ENCODE measurements at regions not wholly inside any gene's neighbourhood (a gene's known extent, or its start where the extent isn't known, plus 50 kb on each side); places are given as distances from the start of the nearest gene placed in this dataset.

- Histone ChIP-seq H3K27ac (ENCODE audit: low read length) (no peak overlapping the region), H3K27me3 (replicated peaks in 1 of 2; ENCODE audit: control insufficient read depth in 2 of 2, extremely low read depth in 1 of 2, insufficient read depth in 2 of 2, low read length in 1 of 2) (peaks cover 0 to 16% of the 10 kb centered on the region in 2 experiments), H3K4me3 (ENCODE audit: control insufficient read depth in 1 of 2, extremely low read depth in 1 of 2, low read length in 1 of 2) (no peak overlapping the region), H3K4me1 (ENCODE audit: control insufficient read depth in 1 of 2, extremely low read depth in 1 of 2, insufficient read depth in 2 of 2, low read length in 2 of 2) (no peaks in the 10 kb centered on the region), H3K9me3 (no peaks in the 10 kb centered on the region), H3K36me3 (ENCODE audit: control insufficient read depth in 2 of 2, extremely low read depth in 1 of 2, insufficient read depth in 1 of 2, low read length in 1 of 2) (no peaks in the 10 kb centered on the region)
- ChIA-PET POLR2A (no interaction called here), CTCF (no interaction called here)
- no peak overlapping the region for H3K27ac Mint-ChIP-seq
- WGBS (ENCODE audit: insufficient coverage) = 90% methylated on average over 4 of the region's 8 CpGs
- H3K4me1 Mint-ChIP-seq = no peaks in the 10 kb centered on the region
- peaks cover 25 to 26% of the 10 kb centered on the region in 2 donors for H3K27me3 Mint-ChIP-seq
- H3K9me3 Mint-ChIP-seq = no peaks in the 10 kb centered on the region
- DNase-seq (no peak), ATAC-seq (replicated peaks in 1 of 4) (no peak)
- no peaks in the 10 kb centered on the region for H3K36me3 Mint-ChIP-seq
- no peak overlapping the region for H3K4me3 Mint-ChIP-seq
Measured at GRCh38 chr11:130813196-130813595, 103.1 kb downstream of the SNX19 start.

GRCh38 chr11:130813638-130814037 lies 102.6 kb downstream of the SNX19 start:
- no peak for DNase-seq
- Mint-ChIP-seq H3K4me1 (no peaks in the 10 kb centered on the region), H3K36me3 (no peaks in the 10 kb centered on the region), H3K27me3 (peaks cover 25 to 26% of the 10 kb centered on the region in 2 donors), H3K27ac (no peak overlapping the region), H3K4me3 (no peak overlapping the region), H3K9me3 (no peaks in the 10 kb centered on the region)
- Histone ChIP-seq H3K4me1 (ENCODE audit: control insufficient read depth in 1 of 2, extremely low read depth in 1 of 2, insufficient read depth in 2 of 2, low read length in 2 of 2) (no peaks in the 10 kb centered on the region), H3K4me3 (ENCODE audit: control insufficient read depth in 1 of 2, extremely low read depth in 1 of 2, low read length in 1 of 2) (no peak overlapping the region), H3K27ac (ENCODE audit: low read length) (no peak overlapping the region), H3K36me3 (ENCODE audit: control insufficient read depth in 2 of 2, extremely low read depth in 1 of 2, insufficient read depth in 1 of 2, low read length in 1 of 2) (no peaks in the 10 kb centered on the region), H3K9me3 (no peaks in the 10 kb centered on the region), H3K27me3 (replicated peaks in 1 of 2; ENCODE audit: control insufficient read depth in 2 of 2, extremely low read depth in 1 of 2, insufficient read depth in 2 of 2, low read length in 1 of 2) (peaks cover 0 to 16% of the 10 kb centered on the region in 2 experiments)
- no peak for ATAC-seq (replicated peaks in 1 of 4)
- WGBS (ENCODE audit: insufficient coverage) = 33% methylated on average over 2 of the region's 3 CpGs
- CTCF ChIA-PET = no interaction called here
- POLR2A ChIA-PET = no interaction called here

GRCh38 chr11:130814440-130815096 lies 101.7 kb downstream of the SNX19 start:
- Histone ChIP-seq H3K9me3 (no peaks in the 10 kb centered on the region), H3K27me3 (replicated peaks in 1 of 2; ENCODE audit: control insufficient read depth in 2 of 2, extremely low read depth in 1 of 2, insufficient read depth in 2 of 2, low read length in 1 of 2) (peaks cover 0 to 16% of the 10 kb centered on the region in 2 experiments), H3K4me3 (ENCODE audit: control insufficient read depth in 1 of 2, extremely low read depth in 1 of 2, low read length in 1 of 2) (no peak overlapping the region), H3K4me1 (ENCODE audit: control insufficient read depth in 1 of 2, extremely low read depth in 1 of 2, insufficient read depth in 2 of 2, low read length in 2 of 2) (no peaks in the 10 kb centered on the region), H3K27ac (ENCODE audit: low read length) (no peak overlapping the region), H3K36me3 (ENCODE audit: control insufficient read depth in 2 of 2, extremely low read depth in 1 of 2, insufficient read depth in 1 of 2, low read length in 1 of 2) (no peaks in the 10 kb centered on the region)
- Mint-ChIP-seq H3K27ac (no peak overlapping the region), H3K4me1 (no peaks in the 10 kb centered on the region), H3K27me3 (peaks cover 25 to 30% of the 10 kb centered on the region in 2 donors), H3K9me3 (no peaks in the 10 kb centered on the region), H3K36me3 (no peaks in the 10 kb centered on the region), H3K4me3 (no peak overlapping the region)
- CTCF ChIA-PET = no interaction called here
- POLR2A ChIA-PET = no interaction called here
- no peak for ATAC-seq (replicated peaks in 1 of 4)
- 90% methylated on average over 1 of the region's 4 CpGs for WGBS (ENCODE audit: insufficient coverage)
- DNase-seq = no peak

- no peaks in the 10 kb centered on the region for H3K4me1 Mint-ChIP-seq
- ChIA-PET POLR2A (no interaction called here), CTCF (no interaction called here)
- H3K4me3 Mint-ChIP-seq = no peak overlapping the region
- Histone ChIP-seq H3K4me1 (ENCODE audit: control insufficient read depth in 1 of 2, extremely low read depth in 1 of 2, insufficient read depth in 2 of 2, low read length in 2 of 2) (no peaks in the 10 kb centered on the region), H3K4me3 (ENCODE audit: control insufficient read depth in 1 of 2, extremely low read depth in 1 of 2, low read length in 1 of 2) (no peak overlapping the region), H3K9me3 (no peaks in the 10 kb centered on the region), H3K27me3 (replicated peaks in 1 of 2; ENCODE audit: control insufficient read depth in 2 of 2, extremely low read depth in 1 of 2, insufficient read depth in 2 of 2, low read length in 1 of 2) (peaks cover 0 to 16% of the 10 kb centered on the region in 2 experiments), H3K36me3 (ENCODE audit: control insufficient read depth in 2 of 2, extremely low read depth in 1 of 2, insufficient read depth in 1 of 2, low read length in 1 of 2) (no peaks in the 10 kb centered on the region), H3K27ac (ENCODE audit: low read length) (no peak overlapping the region)
- H3K9me3 Mint-ChIP-seq = no peaks in the 10 kb centered on the region
- H3K27ac Mint-ChIP-seq = no peak overlapping the region
- ATAC-seq (replicated peaks in 1 of 4) = no peak
- no peak for DNase-seq
- peaks cover 22 to 32% of the 10 kb centered on the region in 2 donors for H3K27me3 Mint-ChIP-seq
- no peaks in the 10 kb centered on the region for H3K36me3 Mint-ChIP-seq
- 85% methylated on average over 4 of the region's 9 CpGs for WGBS (ENCODE audit: insufficient coverage)
Measured at GRCh38 chr11:130815097-130815802, 101.0 kb downstream of the SNX19 start.

- no peaks in the 10 kb centered on the region for H3K36me3 ChIP-seq (ENCODE audit: control insufficient read depth in 2 of 2, extremely low read depth in 1 of 2, insufficient read depth in 1 of 2, low read length in 1 of 2)
- Mint-ChIP-seq H3K27me3 (peaks cover 18 to 33% of the 10 kb centered on the region in 2 donors), H3K4me1 (no peaks in the 10 kb centered on the region), H3K36me3 (no peaks in the 10 kb centered on the region), H3K4me3 (no peak overlapping the region), H3K27ac (no peak overlapping the region), H3K9me3 (no peaks in the 10 kb centered on the region)
- ATAC-seq (replicated peaks in 1 of 4) (no peak), DNase-seq (no peak)
- H3K4me3 ChIP-seq (ENCODE audit: control insufficient read depth in 1 of 2, extremely low read depth in 1 of 2, low read length in 1 of 2) = no peak overlapping the region
- CTCF ChIA-PET = no interaction called here
- POLR2A ChIA-PET = no interaction called here
- H3K9me3 ChIP-seq = no peaks in the 10 kb centered on the region
- no peaks in the 10 kb centered on the region for H3K4me1 ChIP-seq (ENCODE audit: control insufficient read depth in 1 of 2, extremely low read depth in 1 of 2, insufficient read depth in 2 of 2, low read length in 2 of 2)
- no peak overlapping the region for H3K27ac ChIP-seq (ENCODE audit: low read length)
- H3K27me3 ChIP-seq (replicated peaks in 1 of 2; ENCODE audit: control insufficient read depth in 2 of 2, extremely low read depth in 1 of 2, insufficient read depth in 2 of 2, low read length in 1 of 2) = peaks cover 0 to 16% of the 10 kb centered on the region in 2 experiments
- WGBS (ENCODE audit: insufficient coverage) = 70% methylated on average over 5 of the region's 7 CpGs
Measured at GRCh38 chr11:130815956-130816355, 100.3 kb downstream of the SNX19 start.

- H3K4me1 ChIP-seq (ENCODE audit: control insufficient read depth in 1 of 2, extremely low read depth in 1 of 2, insufficient read depth in 2 of 2, low read length in 2 of 2) = no peaks in the 10 kb centered on the region
- H3K27ac ChIP-seq (ENCODE audit: low read length) = no peak overlapping the region
- 76% methylated on average over 6 of the region's 15 CpGs for WGBS (ENCODE audit: insufficient coverage)
- no peak overlapping the region for H3K27ac Mint-ChIP-seq
- H3K27me3 ChIP-seq (replicated peaks in 1 of 2; ENCODE audit: control insufficient read depth in 2 of 2, extremely low read depth in 1 of 2, insufficient read depth in 2 of 2, low read length in 1 of 2) = peaks cover 0 to 16% of the 10 kb centered on the region in 2 experiments
- ATAC-seq (replicated peaks in 1 of 4) (no peak), DNase-seq (no peak)
- H3K4me1 Mint-ChIP-seq = no peaks in the 10 kb centered on the region
- H3K36me3 ChIP-seq (ENCODE audit: control insufficient read depth in 2 of 2, extremely low read depth in 1 of 2, insufficient read depth in 1 of 2, low read length in 1 of 2) = no peaks in the 10 kb centered on the region
- H3K27me3 Mint-ChIP-seq = peaks cover 18 to 34% of the 10 kb centered on the region in 2 donors
- H3K36me3 Mint-ChIP-seq = no peaks in the 10 kb centered on the region
- POLR2A ChIA-PET = no interaction called here
- H3K9me3 ChIP-seq = no peaks in the 10 kb centered on the region
- CTCF ChIA-PET = no interaction called here
- no peak overlapping the region for H3K4me3 ChIP-seq (ENCODE audit: control insufficient read depth in 1 of 2, extremely low read depth in 1 of 2, low read length in 1 of 2)
- H3K4me3 Mint-ChIP-seq = no peak overlapping the region
- H3K9me3 Mint-ChIP-seq = no peaks in the 10 kb centered on the region
Measured at GRCh38 chr11:130816546-130817329, 99.5 kb downstream of the SNX19 start.
